ENCODE measurements at regions not wholly inside any gene's neighbourhood (a gene's known extent, or its start where the extent isn't known, plus 50 kb on each side); places are given as distances from the start of the nearest gene placed in this dataset.

DNA sequence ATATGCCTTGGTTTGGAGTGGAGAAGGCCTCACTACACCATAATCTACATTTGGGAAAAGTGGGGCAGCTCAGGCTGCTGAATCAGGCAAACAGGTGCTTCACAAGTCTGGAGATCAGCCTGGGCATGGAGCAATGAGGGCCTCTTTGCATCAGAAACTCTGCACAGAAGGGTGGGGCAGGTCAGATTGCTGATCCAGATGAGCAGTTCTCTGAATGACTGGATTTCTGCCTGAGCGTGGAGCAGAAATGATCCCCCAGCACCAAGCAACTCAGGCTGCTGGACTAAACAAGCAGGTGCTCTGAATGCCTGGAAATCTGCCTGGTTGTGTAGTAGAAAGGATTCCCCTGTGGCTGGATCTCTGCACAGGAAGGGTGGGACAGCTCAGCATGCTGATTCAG lies 605.3 kb upstream of the ZNF804A start:
- TF ChIP-seq FOXM1 (IDR thresholded peaks at IDR 0.05; ENCODE audit: borderline replicate concordance) (no peak), SUZ12 (IDR thresholded peaks at IDR 0.05) (no peak), FOXK2 (IDR thresholded peaks at IDR 0.05) (no peak), LEF1 (IDR thresholded peaks at IDR 0.05; ENCODE audit: borderline replicate concordance) (no peak), CTBP1 (IDR thresholded peaks at IDR 0.05; ENCODE audit: borderline replicate concordance) (no peak), ELF4 (IDR thresholded peaks at IDR 0.05) (no peak), TARDBP (IDR thresholded peaks at IDR 0.05) (no peak), BHLHE40 (IDR thresholded peaks at IDR 0.05; ENCODE audit: borderline replicate concordance) (no peak)
- TF ChIP-seq, protein P1, sequence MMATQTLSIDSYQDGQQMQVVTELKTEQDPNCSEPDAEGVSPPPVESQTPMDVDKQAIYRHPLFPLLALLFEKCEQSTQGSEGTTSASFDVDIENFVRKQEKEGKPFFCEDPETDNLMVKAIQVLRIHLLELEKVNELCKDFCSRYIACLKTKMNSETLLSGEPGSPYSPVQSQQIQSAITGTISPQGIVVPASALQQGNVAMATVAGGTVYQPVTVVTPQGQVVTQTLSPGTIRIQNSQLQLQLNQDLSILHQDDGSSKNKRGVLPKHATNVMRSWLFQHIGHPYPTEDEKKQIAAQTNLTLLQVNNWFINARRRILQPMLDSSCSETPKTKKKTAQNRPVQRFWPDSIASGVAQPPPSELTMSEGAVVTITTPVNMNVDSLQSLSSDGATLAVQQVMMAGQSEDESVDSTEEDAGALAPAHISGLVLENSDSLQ (IDR thresholded peaks at IDR 0.05): no peak
